Small intestine (tissue), 7 donors: ENCODE measurements at regions not wholly inside any gene's neighbourhood (a gene's known extent, or its start where the extent isn't known, plus 50 kb on each side); places are given as distances from the start of the nearest gene placed in this dataset.
A peak's percentile ranks its signal among the peaks of the same experiment; 100 is the strongest.

Experiments used
- DNase-seq, 2 donors: peaks; one replicate each; pipeline versions ENCODE4 v3.0.0 to v3.0.0-alpha.2; 2013
- FAIRE-seq: peaks from 2 replicates; lab custom pipeline; 2012; peaks lifted over from hg19 to GRCh38; lab: Jason Lieb, UNC
- H3K27ac ChIP-seq, 3 donors: one replicate each; pipeline ENCODE4 v1.5.1; 2013; ENCODE audit warnings: low read length in 2 of 3, mild to moderate bottlenecking in 2 of 3, control low read depth in 1 of 3, inconsistent platforms in 1 of 3, low read depth in 1 of 3, moderate library complexity in 1 of 3
- H3K27me3 ChIP-seq, 3 donors: one replicate each; pipeline ENCODE4 v1.6.1; 2013; ENCODE audit warnings: low read length in 3 of 3, inconsistent platforms in 1 of 3; ENCODE audit not compliant: control insufficient read depth in 3 of 3, insufficient read depth in 3 of 3
- H3K36me3 ChIP-seq, 3 donors: one replicate each; pipeline ENCODE4 v1.6.1; 2013; ENCODE audit warnings: low read length in 3 of 3, inconsistent platforms in 1 of 3, low read depth in 1 of 3, mild to moderate bottlenecking in 1 of 3, moderate library complexity in 1 of 3; ENCODE audit not compliant: control insufficient read depth in 3 of 3, insufficient read depth in 2 of 3
- H3K4me1 ChIP-seq, 3 donors: one replicate each; pipeline ENCODE4 v1.6.1; 2013; ENCODE audit warnings: low read length in 2 of 3, inconsistent platforms in 1 of 3, low read depth in 1 of 3, mild to moderate bottlenecking in 1 of 3, moderate library complexity in 1 of 3; ENCODE audit not compliant: control insufficient read depth in 3 of 3, insufficient read depth in 2 of 3
- H3K4me3 ChIP-seq, 3 donors: one replicate each; pipeline ENCODE4 v1.5.1; 2013; ENCODE audit warnings: low read length in 3 of 3, control low read depth in 1 of 3, inconsistent platforms in 1 of 3, low read depth in 1 of 3, mild to moderate bottlenecking in 1 of 3, moderate library complexity in 1 of 3
- H3K9me3 ChIP-seq, 2 donors: one replicate each; pipeline ENCODE4 v1.6.1; 2013; ENCODE audit warnings: low read depth in 1 of 2, low read length in 1 of 2; ENCODE audit not compliant: control insufficient read depth in 2 of 2, insufficient read depth in 1 of 2
- WGBS, 3 donors: extraction: QIAGEN DNeasy Blood & Tissue Kit; methylation state at CpG; one replicate each; pipeline ENCODE4 v1.1.7; 2013; 5-methylcytosine and 5-hydroxymethylcytosine counted together
- donor health status: healthy with polysubstance abuse.
- donor health status: control.
- donor health status: control.
- donor health status: Bipolar disorder and iron deficiency.
- donor health status: healthy.

GRCh38 chr12:97118796-97119375, 211.8 kb downstream of the NEDD1 start:
- Histone ChIP-seq H3K27me3 (no peaks in the 10 kb centered on the region), H3K4me3 (no peak overlapping the region)
- no peak for FAIRE-seq

GRCh38 chr12:97127061-97127460, 220.0 kb downstream of the NEDD1 start:
- Histone ChIP-seq H3K27me3 (no peaks in the 10 kb centered on the region), H3K4me3 (no peak overlapping the region), H3K4me1 (no peaks in the 10 kb centered on the region), H3K9me3 (no peaks in the 10 kb centered on the region), H3K36me3 (no peaks in the 10 kb centered on the region), H3K27ac (no peak overlapping the region)
- DNase-seq (no peak), FAIRE-seq (no peak)
- WGBS, 3 donors, result 24 to 32% (median 30%) methylated on average over 2 of the region's 2 CpGs

More at GRCh38 chr12:97118796-97119375, 211.8 kb downstream of the NEDD1 start:
- H3K4me1 ChIP-seq, result no peaks in the 10 kb centered on the region
- H3K36me3 ChIP-seq, result no peaks in the 10 kb centered on the region
- DNase-seq, result no peak
- WGBS, 3 donors, result 73 to 78% (median 74%) methylated on average over 8 of the region's 8 CpGs
- no peaks in the 10 kb centered on the region for H3K9me3 ChIP-seq
- no peak overlapping the region for H3K27ac ChIP-seq

GRCh38 chr12:97131220-97131981, 224.3 kb downstream of the NEDD1 start:
- Histone ChIP-seq H3K4me1 (no peaks in the 10 kb centered on the region), H3K36me3 (no peaks in the 10 kb centered on the region), H3K4me3 (no peak overlapping the region), H3K27me3 (no peaks in the 10 kb centered on the region), H3K27ac (no peak overlapping the region), H3K9me3 (no peaks in the 10 kb centered on the region)
- DNase-seq (no peak), FAIRE-seq (no peak)
- 50 to 57% (median 53%) methylated on average over 4 of the region's 4 CpGs for WGBS, 3 donors

- DNase-seq (no peak), FAIRE-seq (no peak)
- Histone ChIP-seq H3K4me1 (no peaks in the 10 kb centered on the region), H3K4me3 (no peak overlapping the region), H3K36me3 (no peaks in the 10 kb centered on the region), H3K9me3 (no peaks in the 10 kb centered on the region), H3K27me3 (no peaks in the 10 kb centered on the region), H3K27ac (no peak overlapping the region)
- WGBS, 3 donors, result 21 to 39% (median 26%) methylated on average over 2 of the region's 2 CpGs
Observed at GRCh38 chr12:97132270-97132669, 225.2 kb downstream of the NEDD1 start.

GRCh38 chr12:97134495-97134894, 227.4 kb downstream of the NEDD1 start:
- 64 to 87% (median 80%) methylated on average over 1 of the region's 1 CpG for WGBS, 3 donors
- H3K4me1 ChIP-seq, result no peaks in the 10 kb centered on the region
- H3K27ac ChIP-seq, result no peak overlapping the region
- H3K27me3 ChIP-seq, result no peaks in the 10 kb centered on the region
- no peaks in the 10 kb centered on the region for H3K9me3 ChIP-seq
- FAIRE-seq (no peak), DNase-seq (no peak)
- H3K4me3 ChIP-seq, result no peak overlapping the region
- no peaks in the 10 kb centered on the region for H3K36me3 ChIP-seq

GRCh38 chr12:97140355-97140754, 233.3 kb downstream of the NEDD1 start:
- no peaks in the 10 kb centered on the region for H3K9me3 ChIP-seq
- no peaks in the 10 kb centered on the region for H3K4me1 ChIP-seq
- no peak overlapping the region for H3K4me3 ChIP-seq
- DNase-seq, result no peak
- H3K27me3 ChIP-seq, result no peaks in the 10 kb centered on the region
- no peak for FAIRE-seq
- no peaks in the 10 kb centered on the region for H3K36me3 ChIP-seq
- H3K27ac ChIP-seq, result no peak overlapping the region
- 59 to 67% (median 64%) methylated on average over 4 of the region's 4 CpGs for WGBS, 3 donors

GRCh38 chr12:97142737-97143410, 235.8 kb downstream of the NEDD1 start:
- H3K4me1 ChIP-seq, result no peaks in the 10 kb centered on the region
- DNase-seq, result no peak
- H3K9me3 ChIP-seq, result no peaks in the 10 kb centered on the region
- FAIRE-seq, result no peak
- no peak overlapping the region for H3K4me3 ChIP-seq
- 47 to 61% (median 60%) methylated on average over 6 of the region's 6 CpGs for WGBS, 3 donors
- no peaks in the 10 kb centered on the region for H3K36me3 ChIP-seq
- H3K27ac ChIP-seq, result no peak overlapping the region
- no peaks in the 10 kb centered on the region for H3K27me3 ChIP-seq

GRCh38 chr12:97148941-97149559, 242.0 kb downstream of the NEDD1 start:
- WGBS, 3 donors, result 41 to 56% (median 46%) methylated on average over 9 of the region's 9 CpGs
- DNase-seq (peak; percentile 43 to 78), FAIRE-seq (no peak)
- Histone ChIP-seq H3K36me3 (no peaks in the 10 kb centered on the region), H3K27ac (no peak overlapping the region), H3K9me3 (no peaks in the 10 kb centered on the region), H3K4me3 (no peak overlapping the region), H3K27me3 (peaks cover 0 to 5% (median 0%) of the 10 kb centered on the region in 3 donors), H3K4me1 (no peaks in the 10 kb centered on the region)
